D721Med (cell line): ENCODE measurements at regions not wholly inside any gene's neighbourhood (a gene's known extent, or its start where the extent isn't known, plus 50 kb on each side); places are given as distances from the start of the nearest gene placed in this dataset.

ENCODE experiments used
- DNase-seq: peaks from one replicate; pipeline ENCODE4 v3.0.0; 2011; ENCODE audit warnings: low spot score; ENCODE audit not compliant: insufficient read length
- FAIRE-seq: peaks from 2 replicates; lab custom pipeline; 2011; peaks lifted over from hg19 to GRCh38; lab: Jason Lieb, UNC
- CTCF ChIP-seq: IDR thresholded peaks from 2 replicates; pipeline ENCODE4 v1.5.1; 2012; ENCODE audit warnings: mild to moderate bottlenecking, control low read depth; ENCODE audit not compliant: insufficient read depth; ENCODE audit errors: missing control alignments

- DNase-seq: no peak
- no peak for TF ChIP-seq CTCF
- FAIRE-seq: no peak
Observed at GRCh38 chr6:82419132-82419581, 55.5 kb downstream of the TPBG start.

- no peak for DNase-seq
- TF ChIP-seq CTCF: no peak
- FAIRE-seq: no peak
Observed at GRCh38 chr6:82419859-82420258, 56.2 kb downstream of the TPBG start.

- no peak for TF ChIP-seq CTCF
- FAIRE-seq (no peak), DNase-seq (no peak)
Observed at GRCh38 chr6:82430611-82431010, 67.0 kb downstream of the TPBG start.

GRCh38 chr6:82436740-82437139 is 73.1 kb downstream of the TPBG start:
- DNase-seq: no peak
- no peak for FAIRE-seq
- no peak for TF ChIP-seq CTCF

- FAIRE-seq (no peak), DNase-seq (no peak)
- no peak for TF ChIP-seq CTCF
Observed at GRCh38 chr6:82437701-82438100, 74.1 kb downstream of the TPBG start.

GRCh38 chr6:82441047-82441855 is 77.6 kb downstream of the TPBG start:
- FAIRE-seq (no peak), DNase-seq (no peak)
- no peak for TF ChIP-seq CTCF

- FAIRE-seq: no peak
- DNase-seq: no peak
- TF ChIP-seq CTCF: no peak
Observed at GRCh38 chr6:82442061-82442719, 78.6 kb downstream of the TPBG start.
